DOHH2 (cell line): ENCODE measurements at regions not wholly inside any gene's neighbourhood (a gene's known extent, or its start where the extent isn't known, plus 50 kb on each side); places are given as distances from the start of the nearest gene placed in this dataset.

Experiments
- EZH2phosphoT487 ChIP-seq: fragments of 200-600 bp; sonication (generic); IDR thresholded peaks from 2 replicates; pipeline ENCODE4 v1.6.1; 2017; ENCODE audit warnings: borderline replicate concordance, mild to moderate bottlenecking, antibody characterized with exemption, low read length, moderate library complexity, mixed read lengths
- TF ChIP-seq, protein P1 (sequence below): fragments of 200-600 bp; sonication (generic); IDR thresholded peaks from one replicate; pipeline ENCODE4 v1.5.1; 2014; ENCODE audit warnings: antibody characterized with exemption, mild to moderate bottlenecking, low read depth, low read length; ENCODE audit not compliant: poor library complexity, severe bottlenecking

- TF ChIP-seq, protein P1, sequence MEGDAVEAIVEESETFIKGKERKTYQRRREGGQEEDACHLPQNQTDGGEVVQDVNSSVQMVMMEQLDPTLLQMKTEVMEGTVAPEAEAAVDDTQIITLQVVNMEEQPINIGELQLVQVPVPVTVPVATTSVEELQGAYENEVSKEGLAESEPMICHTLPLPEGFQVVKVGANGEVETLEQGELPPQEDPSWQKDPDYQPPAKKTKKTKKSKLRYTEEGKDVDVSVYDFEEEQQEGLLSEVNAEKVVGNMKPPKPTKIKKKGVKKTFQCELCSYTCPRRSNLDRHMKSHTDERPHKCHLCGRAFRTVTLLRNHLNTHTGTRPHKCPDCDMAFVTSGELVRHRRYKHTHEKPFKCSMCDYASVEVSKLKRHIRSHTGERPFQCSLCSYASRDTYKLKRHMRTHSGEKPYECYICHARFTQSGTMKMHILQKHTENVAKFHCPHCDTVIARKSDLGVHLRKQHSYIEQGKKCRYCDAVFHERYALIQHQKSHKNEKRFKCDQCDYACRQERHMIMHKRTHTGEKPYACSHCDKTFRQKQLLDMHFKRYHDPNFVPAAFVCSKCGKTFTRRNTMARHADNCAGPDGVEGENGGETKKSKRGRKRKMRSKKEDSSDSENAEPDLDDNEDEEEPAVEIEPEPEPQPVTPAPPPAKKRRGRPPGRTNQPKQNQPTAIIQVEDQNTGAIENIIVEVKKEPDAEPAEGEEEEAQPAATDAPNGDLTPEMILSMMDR: no peak
- no peak for TF ChIP-seq EZH2phosphoT487
Observed at GRCh38 chr20:10823585-10823984, 149.8 kb upstream of the JAG1 start.
